ENCODE measurements at regions not wholly inside any gene's neighbourhood (a gene's known extent, or its start where the extent isn't known, plus 50 kb on each side); places are given as distances from the start of the nearest gene placed in this dataset.

DNA sequence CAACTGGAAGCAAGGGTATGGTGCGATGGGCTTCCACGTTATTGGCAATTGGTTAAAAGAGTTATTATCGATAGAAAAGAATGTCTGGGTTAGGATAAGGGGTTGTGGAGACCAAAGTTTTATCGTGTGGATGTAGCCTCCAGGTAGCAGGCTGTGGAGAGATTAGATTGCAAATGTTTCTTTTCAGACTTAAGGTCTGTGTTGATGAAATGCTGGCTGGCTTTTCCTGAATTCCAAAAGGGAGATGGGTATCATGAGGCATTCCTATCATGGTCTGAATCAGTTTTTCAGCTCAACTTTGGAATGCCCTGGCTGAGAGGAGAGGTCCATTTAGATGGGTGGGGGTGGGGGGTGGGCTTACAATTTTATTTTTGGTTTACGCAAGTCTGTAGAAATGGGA, 395.0 kb upstream of the RBFOX1 start:
- TF ChIP-seq ZNF565 (CRISPR knock-in tag; conservative IDR thresholded peaks at IDR 0.05; ENCODE audit: low read depth) (no peak), ESRRG (CRISPR knock-in tag; IDR thresholded peaks at IDR 0.05) (no peak), CSDC2 (CRISPR knock-in tag; IDR thresholded peaks at IDR 0.05) (no peak), ZFP3 (CRISPR knock-in tag; IDR thresholded peaks at IDR 0.05) (no peak), ZFP30 (CRISPR knock-in tag; IDR thresholded peaks at IDR 0.05) (no peak), PPARA (CRISPR knock-in tag; IDR thresholded peaks at IDR 0.05; ENCODE audit: borderline replicate concordance) (no peak), OSR1 (CRISPR knock-in tag; IDR thresholded peaks at IDR 0.05) (no peak), ISL1 (CRISPR knock-in tag; IDR thresholded peaks at IDR 0.05) (no peak), BACH2 (CRISPR knock-in tag; IDR thresholded peaks at IDR 0.05; ENCODE audit: borderline replicate concordance) (no peak)
- TF ChIP-seq, protein P1, sequence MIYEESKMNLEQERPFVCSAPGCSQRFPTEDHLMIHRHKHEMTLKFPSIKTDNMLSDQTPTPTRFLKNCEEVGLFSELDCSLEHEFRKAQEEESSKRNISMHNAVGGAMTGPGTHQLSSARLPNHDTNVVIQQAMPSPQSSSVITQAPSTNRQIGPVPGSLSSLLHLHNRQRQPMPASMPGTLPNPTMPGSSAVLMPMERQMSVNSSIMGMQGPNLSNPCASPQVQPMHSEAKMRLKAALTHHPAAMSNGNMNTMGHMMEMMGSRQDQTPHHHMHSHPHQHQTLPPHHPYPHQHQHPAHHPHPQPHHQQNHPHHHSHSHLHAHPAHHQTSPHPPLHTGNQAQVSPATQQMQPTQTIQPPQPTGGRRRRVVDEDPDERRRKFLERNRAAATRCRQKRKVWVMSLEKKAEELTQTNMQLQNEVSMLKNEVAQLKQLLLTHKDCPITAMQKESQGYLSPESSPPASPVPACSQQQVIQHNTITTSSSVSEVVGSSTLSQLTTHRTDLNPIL (CRISPR knock-in tag; IDR thresholded peaks at IDR 0.05; ENCODE audit: low read depth) = no peak
- TF ChIP-seq, protein P2, sequence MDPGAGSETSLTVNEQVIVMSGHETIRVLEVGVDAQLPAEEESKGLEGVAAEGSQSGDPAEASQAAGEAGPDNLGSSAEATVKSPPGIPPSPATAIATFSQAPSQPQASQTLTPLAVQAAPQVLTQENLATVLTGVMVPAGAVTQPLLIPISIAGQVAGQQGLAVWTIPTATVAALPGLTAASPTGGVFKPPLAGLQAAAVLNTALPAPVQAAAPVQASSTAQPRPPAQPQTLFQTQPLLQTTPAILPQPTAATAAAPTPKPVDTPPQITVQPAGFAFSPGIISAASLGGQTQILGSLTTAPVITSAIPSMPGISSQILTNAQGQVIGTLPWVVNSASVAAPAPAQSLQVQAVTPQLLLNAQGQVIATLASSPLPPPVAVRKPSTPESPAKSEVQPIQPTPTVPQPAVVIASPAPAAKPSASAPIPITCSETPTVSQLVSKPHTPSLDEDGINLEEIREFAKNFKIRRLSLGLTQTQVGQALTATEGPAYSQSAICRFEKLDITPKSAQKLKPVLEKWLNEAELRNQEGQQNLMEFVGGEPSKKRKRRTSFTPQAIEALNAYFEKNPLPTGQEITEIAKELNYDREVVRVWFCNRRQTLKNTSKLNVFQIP (CRISPR knock-in tag; IDR thresholded peaks at IDR 0.05; ENCODE audit: borderline replicate concordance, low read depth) = no peak

All from SK-N-SH treated with all-trans-retinoic acid at 6 μM for 48 hours (cell line).